VCaP (cell line): ENCODE measurements at regions not wholly inside any gene's neighbourhood (a gene's known extent, or its start where the extent isn't known, plus 50 kb on each side); places are given as distances from the start of the nearest gene placed in this dataset.

Experiments used
- H3K27ac ChIP-seq: fragments of 450-650 bp; 2 replicates; pipeline ENCODE4 v1.5.1; 2017
- CTCF ChIP-seq: fragments of 450-650 bp; conservative IDR thresholded peaks from 2 replicates; pipeline ENCODE4 v1.5.1; 2017; ENCODE audit warnings: mild to moderate bottlenecking, moderate library complexity

GRCh38 chr13:97072297-97072696, 78.0 kb upstream of the OXGR1 start:
- no peak for TF ChIP-seq CTCF
- H3K27ac ChIP-seq = no peak overlapping the region

GRCh38 chr13:97074618-97075017, 80.3 kb upstream of the OXGR1 start:
- TF ChIP-seq CTCF = no peak

GRCh38 chr13:97076898-97077297, 82.6 kb upstream of the OXGR1 start:
- H3K27ac ChIP-seq = no peak overlapping the region
- TF ChIP-seq CTCF = no peak

More at GRCh38 chr13:97074618-97075017, 80.3 kb upstream of the OXGR1 start:
- H3K27ac ChIP-seq = no peak overlapping the region

- H3K27ac ChIP-seq = no peak overlapping the region
- no peak for TF ChIP-seq CTCF
Observed at GRCh38 chr13:97077341-97077740, 83.1 kb upstream of the OXGR1 start.

- no peak for TF ChIP-seq CTCF
Observed at GRCh38 chr13:97079726-97080125, 85.5 kb upstream of the OXGR1 start.

GRCh38 chr13:97082461-97083207, 88.4 kb upstream of the OXGR1 start:
- no peak for TF ChIP-seq CTCF

More at GRCh38 chr13:97079726-97080125, 85.5 kb upstream of the OXGR1 start:
- no peak overlapping the region for H3K27ac ChIP-seq

GRCh38 chr13:97091196-97091595, 96.9 kb upstream of the OXGR1 start:
- TF ChIP-seq CTCF = no peak

More at GRCh38 chr13:97082461-97083207, 88.4 kb upstream of the OXGR1 start:
- no peak overlapping the region for H3K27ac ChIP-seq

More at GRCh38 chr13:97091196-97091595, 96.9 kb upstream of the OXGR1 start:
- H3K27ac ChIP-seq = no peak overlapping the region
